Erythroblast (primary cell): ENCODE measurements at regions not wholly inside any gene's neighbourhood (a gene's known extent, or its start where the extent isn't known, plus 50 kb on each side); places are given as distances from the start of the nearest gene placed in this dataset.

Source experiments
- GATA1 ChIP-seq: IDR thresholded peaks from 2 replicates; pipeline ENCODE4 v1.6.1; 2011; ENCODE audit warnings: low read depth, mild to moderate bottlenecking, control low read depth, low read length, moderate library complexity
- POLR2A ChIP-seq: IDR thresholded peaks from 2 replicates; pipeline ENCODE4 v1.6.1; 2011; ENCODE audit warnings: mild to moderate bottlenecking, low read length

- TF ChIP-seq POLR2A: no peak
- no peak for TF ChIP-seq GATA1
These were observed 65.8 kb upstream of the CYP2D6 start for GRCh38 chr22:42196454-42196853.
